ENCODE measurements at regions not wholly inside any gene's neighbourhood (a gene's known extent, or its start where the extent isn't known, plus 50 kb on each side); places are given as distances from the start of the nearest gene placed in this dataset.

- no peak for DNase-seq (ENCODE audit: low spot score)
- in situ Hi-C loops (cut with MboI; ENCODE audit: low sequenced_read_pairs, unreplicated experiment): no loop called here
- TF ChIP-seq, protein P1, sequence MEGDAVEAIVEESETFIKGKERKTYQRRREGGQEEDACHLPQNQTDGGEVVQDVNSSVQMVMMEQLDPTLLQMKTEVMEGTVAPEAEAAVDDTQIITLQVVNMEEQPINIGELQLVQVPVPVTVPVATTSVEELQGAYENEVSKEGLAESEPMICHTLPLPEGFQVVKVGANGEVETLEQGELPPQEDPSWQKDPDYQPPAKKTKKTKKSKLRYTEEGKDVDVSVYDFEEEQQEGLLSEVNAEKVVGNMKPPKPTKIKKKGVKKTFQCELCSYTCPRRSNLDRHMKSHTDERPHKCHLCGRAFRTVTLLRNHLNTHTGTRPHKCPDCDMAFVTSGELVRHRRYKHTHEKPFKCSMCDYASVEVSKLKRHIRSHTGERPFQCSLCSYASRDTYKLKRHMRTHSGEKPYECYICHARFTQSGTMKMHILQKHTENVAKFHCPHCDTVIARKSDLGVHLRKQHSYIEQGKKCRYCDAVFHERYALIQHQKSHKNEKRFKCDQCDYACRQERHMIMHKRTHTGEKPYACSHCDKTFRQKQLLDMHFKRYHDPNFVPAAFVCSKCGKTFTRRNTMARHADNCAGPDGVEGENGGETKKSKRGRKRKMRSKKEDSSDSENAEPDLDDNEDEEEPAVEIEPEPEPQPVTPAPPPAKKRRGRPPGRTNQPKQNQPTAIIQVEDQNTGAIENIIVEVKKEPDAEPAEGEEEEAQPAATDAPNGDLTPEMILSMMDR (IDR thresholded peaks at IDR 0.05; ENCODE audit: borderline replicate concordance, control extremely low read depth, extremely low read depth, insufficient read depth, missing control alignments): no peak
These were observed 69.1 kb upstream of the SATB1 start for GRCh38 chr3:18494251-18494650.

- in situ Hi-C loops (cut with MboI; ENCODE audit: low sequenced_read_pairs, unreplicated experiment): no loop called here
- DNase-seq (ENCODE audit: low spot score): no peak
- TF ChIP-seq, protein P1 (IDR thresholded peaks at IDR 0.05; ENCODE audit: borderline replicate concordance, control extremely low read depth, extremely low read depth, insufficient read depth, missing control alignments): no peak
These were observed 64.8 kb upstream of the SATB1 start for GRCh38 chr3:18489939-18490338.

GRCh38 chr3:18483226-18483625 lies 58.1 kb upstream of the SATB1 start:
- in situ Hi-C loops (cut with MboI; ENCODE audit: low sequenced_read_pairs, unreplicated experiment): no loop called here
- DNase-seq (ENCODE audit: low spot score): no peak
- TF ChIP-seq, protein P1 (IDR thresholded peaks at IDR 0.05; ENCODE audit: borderline replicate concordance, control extremely low read depth, extremely low read depth, insufficient read depth, missing control alignments): no peak

GRCh38 chr3:18481946-18482548 lies 56.9 kb upstream of the SATB1 start:
- in situ Hi-C loops (cut with MboI; ENCODE audit: low sequenced_read_pairs, unreplicated experiment): no loop called here
- TF ChIP-seq, protein P1 (IDR thresholded peaks at IDR 0.05; ENCODE audit: borderline replicate concordance, control extremely low read depth, extremely low read depth, insufficient read depth, missing control alignments): no peak
- no peak for DNase-seq (ENCODE audit: low spot score)

DNA sequence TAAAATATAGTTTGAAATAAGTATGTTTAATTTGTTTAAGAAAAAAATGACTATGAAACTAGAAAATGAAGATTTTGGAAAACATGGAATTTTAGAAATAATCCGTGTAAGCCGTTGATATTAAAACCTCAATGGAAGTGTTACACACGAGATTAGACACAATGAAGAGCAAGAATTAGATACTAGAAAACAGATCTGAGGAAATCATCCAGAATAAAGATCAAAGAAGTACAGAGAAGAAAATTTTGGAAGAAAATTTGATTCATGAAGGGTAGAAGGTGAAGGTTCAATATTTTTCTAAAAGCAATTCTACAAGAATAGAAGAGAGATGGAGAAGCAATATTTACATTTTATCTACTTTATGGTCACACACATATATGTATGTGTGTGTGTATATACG lies 52.5 kb upstream of the SATB1 start:
- no peak for DNase-seq (ENCODE audit: low spot score)
- in situ Hi-C loops (cut with MboI; ENCODE audit: low sequenced_read_pairs, unreplicated experiment): no loop called here
- TF ChIP-seq, protein P1 (IDR thresholded peaks at IDR 0.05; ENCODE audit: borderline replicate concordance, control extremely low read depth, extremely low read depth, insufficient read depth, missing control alignments): no peak

Data from GM13976 (cell line).